Hepatic stellate cell (primary cell): ENCODE measurements at regions not wholly inside any gene's neighbourhood (a gene's known extent, or its start where the extent isn't known, plus 50 kb on each side); places are given as distances from the start of the nearest gene placed in this dataset.

Source experiments
- DNase-seq: peaks from one replicate; pipeline ENCODE4 v3.0.0; 2011; ENCODE audit warnings: low spot score

GRCh38 chr20:24777746-24778145, 171.3 kb upstream of the CST7 start:
- DNase-seq, result no peak

GRCh38 chr20:24778585-24779031, 170.5 kb upstream of the CST7 start:
- no peak for DNase-seq

GRCh38 chr20:24779131-24779530, 169.9 kb upstream of the CST7 start:
- no peak for DNase-seq

- no peak for DNase-seq
These were observed 169.1 kb upstream of the CST7 start for GRCh38 chr20:24779946-24780345.

- DNase-seq, result no peak
These were observed 168.2 kb upstream of the CST7 start for GRCh38 chr20:24780674-24781417.

GRCh38 chr20:24781418-24781980, 167.6 kb upstream of the CST7 start:
- peak; percentile 52 for DNase-seq

GRCh38 chr20:24782301-24782700, 166.8 kb upstream of the CST7 start:
- no peak for DNase-seq

GRCh38 chr20:24782801-24783630, 166.1 kb upstream of the CST7 start:
- DNase-seq, result no peak

GRCh38 chr20:24783631-24784492, 165.2 kb upstream of the CST7 start:
- DNase-seq, result no peak

GRCh38 chr20:24784607-24785006, 164.5 kb upstream of the CST7 start:
- DNase-seq, result no peak

- peak; percentile 83 for DNase-seq
These were observed 163.6 kb upstream of the CST7 start for GRCh38 chr20:24785141-24786110.

GRCh38 chr20:24786111-24786495, 163.0 kb upstream of the CST7 start:
- DNase-seq, result no peak

- no peak for DNase-seq
These were observed 162.4 kb upstream of the CST7 start for GRCh38 chr20:24786646-24787045.

GRCh38 chr20:24787071-24787470, 162.0 kb upstream of the CST7 start:
- DNase-seq, result no peak

- no peak for DNase-seq
These were observed 161.4 kb upstream of the CST7 start for GRCh38 chr20:24787621-24788020.

- no peak for DNase-seq
These were observed 159.2 kb upstream of the CST7 start for GRCh38 chr20:24789877-24790276.

GRCh38 chr20:24790746-24791283, 158.3 kb upstream of the CST7 start:
- DNase-seq, result no peak

GRCh38 chr20:24791953-24792352, 157.1 kb upstream of the CST7 start:
- no peak for DNase-seq

- DNase-seq, result no peak
These were observed 156.2 kb upstream of the CST7 start for GRCh38 chr20:24792641-24793495.

- DNase-seq, result peak; percentile 35
These were observed 153.6 kb upstream of the CST7 start for GRCh38 chr20:24795436-24795835.
